Endometrium (tissue), 2 donors: ENCODE measurements at regions not wholly inside any gene's neighbourhood (a gene's known extent, or its start where the extent isn't known, plus 50 kb on each side); places are given as distances from the start of the nearest gene placed in this dataset.

Experiments
- FAIRE-seq: peaks from 2 replicates; lab custom pipeline; 2012; peaks lifted over from hg19 to GRCh38; lab: Jason Lieb, UNC
- donor health status: control.
- donor health status: control.

GRCh38 chr1:43065616-43066399, 106.3 kb downstream of the EBNA1BP2 start:
- FAIRE-seq, result no peak

GRCh38 chr1:43065191-43065590, 106.5 kb upstream of the SLC2A1 start:
- no peak for FAIRE-seq

- no peak for FAIRE-seq
Measured at GRCh38 chr1:43063394-43064219, 104.9 kb upstream of the SLC2A1 start.

GRCh38 chr1:43062527-43063095, 103.9 kb upstream of the SLC2A1 start:
- no peak for FAIRE-seq

DNA sequence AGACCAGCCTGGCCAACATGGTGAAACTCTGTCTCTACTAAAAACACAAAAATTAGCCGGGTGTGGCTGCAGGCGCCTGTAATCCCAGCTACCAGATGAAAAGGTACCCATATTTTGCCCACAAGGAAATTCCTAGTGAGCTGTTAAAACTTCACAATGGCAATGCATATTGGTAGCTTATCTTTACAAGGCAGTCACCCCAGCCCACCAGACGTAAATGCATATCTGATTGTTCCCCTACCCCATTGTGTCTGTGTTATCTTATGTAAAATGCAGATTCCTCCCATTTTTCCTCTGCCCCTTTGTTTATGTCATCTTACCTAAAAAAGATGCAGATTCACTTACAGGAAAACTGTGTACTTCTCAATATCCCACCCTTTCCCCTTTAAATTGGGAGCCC, 103.1 kb upstream of the SLC2A1 start:
- no peak for FAIRE-seq

GRCh38 chr1:43059640-43060574, 101.2 kb upstream of the SLC2A1 start:
- no peak for FAIRE-seq

- no peak for FAIRE-seq
Measured at GRCh38 chr1:43058545-43059360, 100.1 kb upstream of the SLC2A1 start.

DNA sequence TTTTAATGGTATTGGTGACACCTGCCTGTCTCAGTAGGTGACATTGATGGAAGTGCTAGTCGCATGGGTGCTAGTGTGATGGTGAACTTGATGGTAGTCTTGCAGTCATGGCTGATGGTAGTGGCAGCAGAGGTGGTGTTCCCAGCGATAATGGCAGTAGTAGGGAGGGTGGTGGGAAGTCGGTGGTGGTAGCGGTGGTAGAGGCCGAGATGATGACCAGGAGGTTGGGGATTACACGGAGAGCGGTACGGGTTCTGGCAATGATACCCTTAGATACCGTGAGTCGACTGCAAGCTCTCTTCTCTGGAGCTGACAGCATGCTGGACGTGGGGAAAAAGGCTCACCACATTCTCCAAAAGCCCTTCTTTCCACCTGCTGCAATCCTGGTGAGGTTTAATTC, 99.4 kb upstream of the SLC2A1 start:
- FAIRE-seq, result no peak

DNA sequence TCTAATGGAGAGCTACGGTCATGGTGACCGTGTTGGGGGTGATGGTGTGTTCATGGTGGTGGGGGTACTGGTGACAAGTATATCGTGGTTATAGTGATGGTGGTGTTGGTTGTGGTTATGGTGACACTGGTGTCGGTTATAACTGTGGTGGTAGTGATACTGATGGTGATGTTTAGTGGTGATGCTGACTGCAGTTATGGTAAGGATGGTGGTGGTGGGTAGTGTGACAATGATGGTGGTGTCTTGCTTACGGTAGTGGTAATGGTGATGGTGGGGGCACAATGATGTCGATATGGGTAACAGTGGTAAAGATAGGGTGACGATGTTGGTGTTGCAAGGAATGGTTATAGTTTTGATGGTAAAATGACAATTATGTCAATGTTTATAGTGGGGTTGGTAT, 98.9 kb upstream of the SLC2A1 start:
- no peak for FAIRE-seq

DNA sequence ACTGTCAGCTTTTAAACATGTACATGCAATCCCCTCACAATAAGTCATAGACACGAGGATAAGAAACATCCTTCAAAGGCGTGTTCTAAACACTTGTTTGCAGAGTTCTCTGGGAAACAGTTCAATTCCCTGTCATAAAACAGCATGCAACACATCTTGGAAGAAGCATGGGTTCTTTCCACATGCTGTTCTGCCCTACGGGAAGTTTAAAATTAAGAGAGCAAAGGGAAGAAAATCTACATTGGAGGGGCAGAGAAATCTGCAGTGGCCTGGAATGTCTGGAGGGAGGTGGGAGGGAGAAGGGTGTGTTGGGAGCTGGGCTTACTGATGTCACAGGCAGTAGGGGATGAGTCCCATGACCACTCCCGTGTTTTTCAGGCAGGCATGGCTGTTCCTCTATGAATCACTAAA, 98.3 kb upstream of the SLC2A1 start:
- FAIRE-seq, result peak; percentile 21

GRCh38 chr1:43056460-43056859, 97.8 kb upstream of the SLC2A1 start:
- FAIRE-seq, result no peak

GRCh38 chr1:43054961-43055360, 96.3 kb upstream of the SLC2A1 start:
- FAIRE-seq, result no peak

DNA sequence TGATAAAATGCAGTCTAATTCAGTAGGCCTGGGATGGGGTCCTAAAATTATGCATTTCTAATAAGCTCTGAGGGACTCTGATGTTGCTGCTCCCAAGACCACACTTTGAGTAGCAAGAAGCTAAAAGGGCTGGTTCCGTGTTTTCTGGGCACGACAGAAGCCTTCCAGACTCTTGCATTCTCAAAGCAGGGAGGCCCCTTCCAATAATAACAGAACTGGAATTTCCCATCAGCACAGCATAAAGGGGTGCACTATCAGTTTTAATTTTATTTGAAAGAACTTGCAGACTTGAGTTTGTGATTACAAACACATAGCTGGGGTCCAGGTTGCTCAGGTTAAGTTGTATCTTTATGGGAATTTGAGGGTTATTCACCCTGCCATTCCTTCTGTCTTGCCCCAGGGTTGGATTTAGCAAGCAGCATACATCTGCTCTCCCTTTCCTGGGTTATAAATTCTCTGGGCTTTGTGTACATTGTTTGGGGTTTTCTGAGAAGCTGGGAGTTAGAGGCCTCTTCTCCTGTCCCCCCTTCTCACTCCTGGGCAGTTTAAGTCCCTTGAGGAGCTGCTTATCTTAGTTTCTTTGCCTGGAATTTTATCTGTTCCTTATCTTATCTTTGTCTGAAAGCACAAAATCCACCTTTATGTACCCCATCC, 94.2 kb upstream of the SLC2A1 start:
- FAIRE-seq, result no peak

DNA sequence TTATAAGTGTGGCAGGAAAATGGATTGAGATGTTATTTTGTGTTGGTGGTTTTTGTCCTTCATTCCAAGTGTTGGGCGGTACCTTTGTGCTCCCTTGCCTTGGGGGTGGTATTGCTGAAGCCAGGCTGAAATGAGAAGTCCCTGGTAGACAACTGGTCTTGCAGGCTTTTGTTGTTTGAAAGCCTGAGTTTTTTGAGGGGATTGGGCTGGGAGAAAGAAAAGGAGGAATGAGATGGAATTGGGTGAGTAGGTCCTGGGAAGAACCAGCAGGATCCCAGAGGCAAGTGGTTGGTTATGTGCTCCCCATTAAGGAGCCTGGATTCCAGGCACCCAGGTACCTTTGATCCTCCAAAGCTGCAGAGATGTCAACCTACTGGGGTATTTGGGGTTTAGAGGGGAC, 93.7 kb upstream of the SLC2A1 start:
- no peak for FAIRE-seq

GRCh38 chr1:43049481-43049880, 90.8 kb upstream of the SLC2A1 start:
- no peak for FAIRE-seq

DNA sequence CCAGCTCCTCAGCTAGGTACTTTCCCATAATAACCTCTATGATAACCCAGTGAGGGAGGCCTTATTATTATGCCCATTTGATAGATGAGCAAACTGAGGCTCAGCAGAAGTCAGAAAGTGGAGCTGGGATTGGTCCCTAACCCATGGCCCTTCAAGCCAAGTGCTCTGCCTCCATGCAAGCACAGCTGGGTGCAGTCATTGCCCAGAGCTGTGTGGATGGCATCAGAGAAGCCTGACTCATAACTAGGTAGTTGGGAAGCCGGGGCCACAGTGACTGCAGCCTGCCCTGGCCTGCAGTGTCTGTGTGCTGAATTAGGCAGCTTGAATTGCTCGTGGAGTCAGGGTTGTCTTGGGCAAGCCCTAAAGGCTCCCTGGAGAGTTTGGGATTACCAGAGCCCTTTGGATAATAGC, 89.9 kb upstream of the SLC2A1 start:
- FAIRE-seq, result no peak

- no peak for FAIRE-seq
Measured at GRCh38 chr1:43047135-43047534, 88.5 kb upstream of the SLC2A1 start.

DNA sequence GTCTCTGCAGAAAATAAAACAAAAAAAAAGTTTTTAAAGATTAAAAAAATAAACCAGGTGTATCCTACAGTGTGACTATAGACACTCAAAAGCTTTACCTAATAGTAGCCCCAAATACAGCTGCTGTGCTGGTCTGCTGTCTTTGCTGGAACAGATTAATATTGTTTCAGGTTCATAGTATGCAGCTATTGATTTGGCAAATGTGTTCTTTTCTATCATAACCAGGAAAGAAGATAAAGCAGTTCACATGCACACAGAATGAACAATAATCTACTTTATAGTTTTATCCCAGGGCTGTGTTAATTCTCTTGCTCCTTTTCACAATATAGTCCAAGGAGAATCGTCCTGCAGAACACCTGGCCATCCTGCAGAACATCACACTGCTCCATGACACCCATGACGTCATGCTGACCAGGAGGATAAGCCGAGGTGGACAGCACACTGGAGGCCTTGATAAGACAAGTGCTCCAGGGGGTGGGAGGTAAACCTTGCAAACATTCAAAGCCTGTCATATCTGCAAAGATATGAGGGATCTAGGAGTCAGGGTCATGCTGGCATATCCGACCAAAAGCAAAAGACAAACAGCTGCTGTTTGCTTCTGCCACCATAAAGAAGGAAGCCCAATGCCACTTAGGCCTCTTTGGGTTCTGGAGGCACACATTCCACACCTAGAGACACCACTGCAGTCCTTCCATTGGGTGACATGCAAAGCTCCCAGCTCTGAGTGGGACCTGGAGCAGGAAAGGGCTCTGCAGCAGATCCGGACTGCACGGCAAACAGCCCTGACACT, 86.1 kb upstream of the SLC2A1 start:
- no peak for FAIRE-seq

DNA sequence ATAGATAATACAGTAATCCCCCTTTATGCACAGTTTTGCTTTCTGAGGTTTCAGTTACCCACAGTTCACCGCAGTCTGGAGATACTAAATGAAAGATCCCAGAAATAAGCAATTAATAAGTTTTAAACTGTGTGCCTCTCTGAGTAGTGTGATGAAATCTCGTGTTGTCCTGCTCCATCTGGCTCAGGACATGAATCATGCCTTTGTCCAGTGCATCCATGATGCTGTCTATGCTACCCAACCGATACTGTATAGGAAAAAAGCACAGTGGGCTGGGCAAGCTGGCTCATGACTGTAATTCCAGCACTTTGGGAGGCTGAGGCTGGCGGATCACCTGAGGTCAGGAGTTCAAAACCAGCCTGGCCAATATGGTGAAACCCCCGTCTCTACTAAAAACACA, 85.0 kb upstream of the SLC2A1 start:
- FAIRE-seq, result no peak
